Muscle layer of duodenum (tissue), 2 donors: ENCODE measurements at regions not wholly inside any gene's neighbourhood (a gene's known extent, or its start where the extent isn't known, plus 50 kb on each side); places are given as distances from the start of the nearest gene placed in this dataset.

Experiments used
- H3K27ac ChIP-seq: one replicate; pipeline ENCODE4 v1.7.0; 2013; ENCODE audit warnings: mild to moderate bottlenecking, low read length
- H3K27me3 ChIP-seq: one replicate; pipeline ENCODE4 v1.7.0; 2013; ENCODE audit warnings: low read depth, mild to moderate bottlenecking, control low read depth, low read length
- H3K36me3 ChIP-seq, 2 donors: one replicate each; pipeline ENCODE4 v1.7.0; 2013; ENCODE audit warnings: low read length in 2 of 2, control low read depth in 1 of 2, mild to moderate bottlenecking in 1 of 2; ENCODE audit not compliant: insufficient read depth in 2 of 2, control insufficient read depth in 1 of 2
- H3K4me1 ChIP-seq, 2 donors: one replicate each; pipeline ENCODE4 v1.7.0; 2013; ENCODE audit warnings: low read length in 2 of 2, mild to moderate bottlenecking in 2 of 2, control low read depth in 1 of 2, moderate library complexity in 1 of 2; ENCODE audit not compliant: insufficient read depth in 2 of 2, control insufficient read depth in 1 of 2
- H3K4me3 ChIP-seq, 2 donors: one replicate each; pipeline ENCODE4 v1.7.0; 2013; ENCODE audit warnings: low read length in 2 of 2, low read depth in 1 of 2, mild to moderate bottlenecking in 1 of 2
- H3K9me3 ChIP-seq, 2 donors: one replicate each; pipeline ENCODE4 v1.7.0; 2013; ENCODE audit warnings: low read length in 2 of 2, control low read depth in 1 of 2, mild to moderate bottlenecking in 1 of 2; ENCODE audit not compliant: control insufficient read depth in 1 of 2
- donor health status: healthy.

GRCh38 chr6:40169878-40170277, 235.6 kb upstream of the MOCS1 start:
- Histone ChIP-seq H3K27me3 (no peaks in the 10 kb centered on the region), H3K9me3 (no peaks in the 10 kb centered on the region), H3K27ac (no peak overlapping the region), H3K36me3 (no peaks in the 10 kb centered on the region), H3K4me3 (no peak overlapping the region), H3K4me1 (no peaks in the 10 kb centered on the region)

- Histone ChIP-seq H3K4me3 (no peak overlapping the region), H3K4me1 (no peaks in the 10 kb centered on the region), H3K9me3 (no peaks in the 10 kb centered on the region), H3K36me3 (no peaks in the 10 kb centered on the region), H3K27ac (no peak overlapping the region), H3K27me3 (no peaks in the 10 kb centered on the region)
Measured at GRCh38 chr6:40166963-40167362, 232.7 kb upstream of the MOCS1 start.

- no peak overlapping the region for H3K4me3 ChIP-seq
- H3K4me1 ChIP-seq: no peaks in the 10 kb centered on the region
- no peak overlapping the region for H3K27ac ChIP-seq
Measured at GRCh38 chr6:40165036-40165709, 230.9 kb upstream of the MOCS1 start.

GRCh38 chr6:40164345-40164755, 230.1 kb upstream of the MOCS1 start:
- Histone ChIP-seq H3K4me1 (no peaks in the 10 kb centered on the region), H3K27me3 (no peaks in the 10 kb centered on the region), H3K9me3 (peaks cover 0 to 6% of the 10 kb centered on the region in 2 donors), H3K4me3 (no peak overlapping the region), H3K27ac (no peak overlapping the region), H3K36me3 (no peaks in the 10 kb centered on the region)

More at GRCh38 chr6:40165036-40165709, 230.9 kb upstream of the MOCS1 start:
- Histone ChIP-seq H3K9me3 (peaks cover 0 to 6% of the 10 kb centered on the region in 2 donors), H3K27me3 (no peaks in the 10 kb centered on the region), H3K36me3 (no peaks in the 10 kb centered on the region)

- Histone ChIP-seq H3K27ac (no peak overlapping the region), H3K9me3 (peaks cover 0 to 6% of the 10 kb centered on the region in 2 donors)
Measured at GRCh38 chr6:40163924-40164323, 229.7 kb upstream of the MOCS1 start.

GRCh38 chr6:40162074-40162473, 227.8 kb upstream of the MOCS1 start:
- Histone ChIP-seq H3K4me3 (no peak overlapping the region), H3K9me3 (peaks cover 0 to 6% of the 10 kb centered on the region in 2 donors), H3K27me3 (no peaks in the 10 kb centered on the region)

More at GRCh38 chr6:40163924-40164323, 229.7 kb upstream of the MOCS1 start:
- Histone ChIP-seq H3K27me3 (no peaks in the 10 kb centered on the region), H3K4me1 (no peaks in the 10 kb centered on the region), H3K4me3 (no peak overlapping the region), H3K36me3 (no peaks in the 10 kb centered on the region)

GRCh38 chr6:40160826-40161225, 226.6 kb upstream of the MOCS1 start:
- Histone ChIP-seq H3K27ac (no peak overlapping the region), H3K36me3 (no peaks in the 10 kb centered on the region), H3K4me1 (no peaks in the 10 kb centered on the region), H3K27me3 (no peaks in the 10 kb centered on the region), H3K9me3 (peaks cover 0 to 6% of the 10 kb centered on the region in 2 donors), H3K4me3 (no peak overlapping the region)

More at GRCh38 chr6:40162074-40162473, 227.8 kb upstream of the MOCS1 start:
- H3K27ac ChIP-seq: no peak overlapping the region
- no peaks in the 10 kb centered on the region for H3K36me3 ChIP-seq
- no peaks in the 10 kb centered on the region for H3K4me1 ChIP-seq

- peaks cover 0 to 6% of the 10 kb centered on the region in 2 donors for H3K9me3 ChIP-seq
- no peaks in the 10 kb centered on the region for H3K27me3 ChIP-seq
- H3K27ac ChIP-seq: no peak overlapping the region
- no peaks in the 10 kb centered on the region for H3K36me3 ChIP-seq
- H3K4me3 ChIP-seq: no peak overlapping the region
- no peaks in the 10 kb centered on the region for H3K4me1 ChIP-seq
Measured at GRCh38 chr6:40159865-40160264, 225.6 kb upstream of the MOCS1 start.

GRCh38 chr6:40152701-40153436, 218.6 kb upstream of the MOCS1 start:
- Histone ChIP-seq H3K36me3 (no peaks in the 10 kb centered on the region), H3K4me3 (no peak overlapping the region), H3K4me1 (no peaks in the 10 kb centered on the region), H3K27me3 (no peaks in the 10 kb centered on the region), H3K27ac (no peak overlapping the region), H3K9me3 (no peaks in the 10 kb centered on the region)

GRCh38 chr6:40152196-40152595, 217.9 kb upstream of the MOCS1 start:
- Histone ChIP-seq H3K4me1 (no peaks in the 10 kb centered on the region), H3K9me3 (no peaks in the 10 kb centered on the region), H3K27me3 (no peaks in the 10 kb centered on the region)

GRCh38 chr6:40148882-40149573, 214.8 kb upstream of the MOCS1 start:
- H3K27me3 ChIP-seq: no peaks in the 10 kb centered on the region

More at GRCh38 chr6:40152196-40152595, 217.9 kb upstream of the MOCS1 start:
- Histone ChIP-seq H3K4me3 (no peak overlapping the region), H3K27ac (no peak overlapping the region), H3K36me3 (no peaks in the 10 kb centered on the region)

More at GRCh38 chr6:40148882-40149573, 214.8 kb upstream of the MOCS1 start:
- no peaks in the 10 kb centered on the region for H3K36me3 ChIP-seq
- H3K4me3 ChIP-seq: no peak overlapping the region
- H3K27ac ChIP-seq: no peak overlapping the region
- no peaks in the 10 kb centered on the region for H3K9me3 ChIP-seq
- H3K4me1 ChIP-seq: no peaks in the 10 kb centered on the region
